Activated B cell treated with CpG ODN at 0.5 μM for 24 hours (primary cell): ENCODE measurements at regions not wholly inside any gene's neighbourhood (a gene's known extent, or its start where the extent isn't known, plus 50 kb on each side); places are given as distances from the start of the nearest gene placed in this dataset.
"Not testable (repeated sequence)": the region's sequence is repeated elsewhere in the genome, so short reads cannot be mapped to it uniquely, and the experiment has no call there.

ENCODE experiments used
- ATAC-seq: fragments of 200-7000 bp; cut with Tn5 transposase; one replicate; pipeline ENCODE4 v1.10.0; 2021; ENCODE audit warnings: low read depth, mild to moderate bottlenecking, moderate library complexity
- CTCF ChIA-PET: fragments of 350-600 bp; sonication (Branson Sonifier 250); formaldehyde crosslinking; loops from one replicate; lab custom pipeline; 2021; ENCODE audit warnings: antibody characterized with exemption; lab: Charles Lee
- POLR2A ChIA-PET: fragments of 350-600 bp; sonication (Branson Sonifier 250); formaldehyde crosslinking; loops from one replicate; lab custom pipeline; 2021; ENCODE audit warnings: antibody characterized with exemption; lab: Charles Lee
- DNase-seq: peaks from one replicate; pipeline ENCODE4 v3.0.0; 2022
- H3K27ac Mint-ChIP-seq: one replicate; pipeline ENCODE4 v1.8.0; 2020; ENCODE audit warnings: mixed read lengths
- H3K27me3 Mint-ChIP-seq: one replicate; pipeline ENCODE4 v1.8.0; 2021; ENCODE audit warnings: mixed read lengths
- H3K36me3 Mint-ChIP-seq: one replicate; pipeline ENCODE4 v1.8.0; 2021; ENCODE audit warnings: low read depth, mixed read lengths
- H3K4me1 Mint-ChIP-seq: one replicate; pipeline ENCODE4 v1.8.0; 2021; ENCODE audit warnings: mixed read lengths
- H3K4me3 Mint-ChIP-seq: one replicate; pipeline ENCODE4 v1.8.0; 2020; ENCODE audit warnings: mild to moderate bottlenecking, mixed read lengths
- H3K9me3 Mint-ChIP-seq: one replicate; pipeline ENCODE4 v1.8.0; 2020; ENCODE audit warnings: mixed read lengths
- intact Hi-C: fragments of 100-400 bp; cut with micrococcal nuclease; formaldehyde crosslinking; loops from one replicate; pipeline ENCODE4 v1.15.1; 2024
- TF ChIP-seq, protein P1 (sequence below): fragments of 200-600 bp; IDR thresholded peaks from one replicate; pipeline ENCODE4 v1.8.0; 2022; ENCODE audit warnings: antibody characterized with exemption, mild to moderate bottlenecking

DNA sequence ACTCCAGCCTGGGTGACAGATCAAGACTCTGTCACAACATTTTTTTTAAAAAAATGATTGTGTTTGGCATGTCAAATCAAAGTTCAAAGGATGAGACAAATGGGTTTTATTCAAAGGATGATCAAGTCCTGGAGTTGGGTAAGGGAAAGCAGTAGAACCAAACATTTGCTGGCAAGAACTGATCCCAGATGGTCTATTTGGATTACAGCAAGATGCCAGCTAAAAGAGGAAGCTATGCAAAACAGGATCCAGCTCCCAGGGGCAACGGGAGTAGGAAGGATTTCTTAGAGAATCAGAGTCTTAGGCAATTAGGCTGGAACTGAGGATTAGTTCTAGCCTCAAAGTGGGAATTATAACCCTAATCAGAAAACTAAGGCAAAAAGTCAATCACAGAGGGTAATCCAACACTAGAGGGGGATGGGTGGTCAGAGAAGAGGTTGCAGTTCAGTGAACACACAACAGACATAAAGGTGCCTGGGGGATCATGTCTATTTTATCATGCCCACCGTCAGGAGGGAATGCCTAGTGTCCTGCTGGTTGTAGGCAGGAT, 133.0 kb upstream of the PLS3 start:
- intact Hi-C loops: no loop called here
- ATAC-seq (no peak), DNase-seq (no peak)
- Mint-ChIP-seq H3K4me1 (no peaks in the 10 kb centered on the region), H3K4me3 (no peak overlapping the region), H3K27ac (no peak overlapping the region), H3K27me3 (no peaks in the 10 kb centered on the region), H3K9me3 (peaks cover 5% of the 10 kb centered on the region), H3K36me3 (no peaks in the 10 kb centered on the region)
- TF ChIP-seq, protein P1, sequence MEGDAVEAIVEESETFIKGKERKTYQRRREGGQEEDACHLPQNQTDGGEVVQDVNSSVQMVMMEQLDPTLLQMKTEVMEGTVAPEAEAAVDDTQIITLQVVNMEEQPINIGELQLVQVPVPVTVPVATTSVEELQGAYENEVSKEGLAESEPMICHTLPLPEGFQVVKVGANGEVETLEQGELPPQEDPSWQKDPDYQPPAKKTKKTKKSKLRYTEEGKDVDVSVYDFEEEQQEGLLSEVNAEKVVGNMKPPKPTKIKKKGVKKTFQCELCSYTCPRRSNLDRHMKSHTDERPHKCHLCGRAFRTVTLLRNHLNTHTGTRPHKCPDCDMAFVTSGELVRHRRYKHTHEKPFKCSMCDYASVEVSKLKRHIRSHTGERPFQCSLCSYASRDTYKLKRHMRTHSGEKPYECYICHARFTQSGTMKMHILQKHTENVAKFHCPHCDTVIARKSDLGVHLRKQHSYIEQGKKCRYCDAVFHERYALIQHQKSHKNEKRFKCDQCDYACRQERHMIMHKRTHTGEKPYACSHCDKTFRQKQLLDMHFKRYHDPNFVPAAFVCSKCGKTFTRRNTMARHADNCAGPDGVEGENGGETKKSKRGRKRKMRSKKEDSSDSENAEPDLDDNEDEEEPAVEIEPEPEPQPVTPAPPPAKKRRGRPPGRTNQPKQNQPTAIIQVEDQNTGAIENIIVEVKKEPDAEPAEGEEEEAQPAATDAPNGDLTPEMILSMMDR: no peak
- ChIA-PET CTCF (no interaction called here), POLR2A (no interaction called here)

DNA sequence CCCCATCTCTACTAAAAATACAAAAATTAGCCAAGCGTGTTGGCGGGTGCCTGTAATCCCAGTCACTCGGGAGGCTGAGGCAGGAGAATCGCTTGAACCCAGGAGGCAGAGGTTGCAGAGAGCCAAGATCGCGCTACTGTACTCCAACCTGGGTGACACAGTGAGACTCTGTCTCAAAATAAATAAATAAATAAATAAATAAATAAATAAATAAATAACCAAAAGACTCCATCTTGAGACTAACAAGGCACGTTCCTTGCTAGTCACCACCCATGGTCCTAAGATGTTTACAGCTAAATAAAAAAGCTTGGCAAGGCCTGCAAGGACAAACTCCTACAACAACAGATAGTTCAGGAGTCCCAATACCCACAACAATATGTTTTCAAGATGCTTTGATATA, 126.1 kb upstream of the PLS3 start:
- POLR2A ChIA-PET, H3K9me3 Mint-ChIP-seq, CTCF ChIA-PET, H3K4me1 Mint-ChIP-seq, H3K4me3 Mint-ChIP-seq, H3K36me3 Mint-ChIP-seq, H3K27ac Mint-ChIP-seq, ATAC-seq, intact Hi-C loops, H3K27me3 Mint-ChIP-seq, DNase-seq: not testable (repeated sequence)

DNA sequence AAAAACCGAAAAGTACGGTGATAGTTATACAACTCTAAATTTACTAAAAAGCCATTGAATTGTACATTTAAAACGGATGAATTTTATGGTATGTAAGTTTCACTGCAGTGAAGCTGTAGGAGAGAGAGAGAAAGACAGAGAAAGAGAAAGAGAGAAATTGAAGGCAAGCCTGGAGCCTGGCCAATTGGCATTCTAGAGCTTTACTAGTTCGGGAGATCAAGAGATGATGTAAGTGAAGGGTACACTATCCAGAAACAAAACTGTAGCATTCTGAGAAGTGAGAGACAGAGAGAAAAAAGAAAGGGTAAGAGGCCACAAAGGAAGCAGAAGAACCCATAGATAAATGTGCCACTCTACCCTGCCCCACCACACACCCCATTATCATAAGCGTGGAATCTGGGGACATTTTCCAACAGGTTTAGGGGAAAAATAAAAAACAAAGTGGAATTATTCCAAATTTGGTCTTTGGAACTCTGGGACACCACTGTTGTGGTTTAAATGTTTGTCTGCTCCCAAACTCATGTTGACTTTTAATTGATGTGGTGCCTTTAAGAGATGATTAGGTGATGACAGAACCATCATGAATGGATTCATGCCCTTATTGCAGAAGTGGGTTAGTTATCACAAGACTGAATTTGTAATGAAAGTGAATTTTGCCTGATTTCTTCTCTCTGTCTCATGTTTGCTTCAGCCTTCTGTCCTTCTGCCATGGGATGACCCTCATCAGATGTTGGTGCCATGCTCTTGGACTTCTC, 123.0 kb upstream of the PLS3 start:
- CTCF ChIA-PET: no interaction called here
- POLR2A ChIA-PET: no interaction called here
- no peak overlapping the region for H3K27ac Mint-ChIP-seq
- no peak overlapping the region for H3K4me3 Mint-ChIP-seq
- no peaks in the 10 kb centered on the region for H3K36me3 Mint-ChIP-seq
- no peaks in the 10 kb centered on the region for H3K27me3 Mint-ChIP-seq
- DNase-seq (no peak), ATAC-seq (no peak)
- intact Hi-C loops: no loop called here
- no peaks in the 10 kb centered on the region for H3K9me3 Mint-ChIP-seq
- TF ChIP-seq, protein P1: no peak
- no peaks in the 10 kb centered on the region for H3K4me1 Mint-ChIP-seq

DNA sequence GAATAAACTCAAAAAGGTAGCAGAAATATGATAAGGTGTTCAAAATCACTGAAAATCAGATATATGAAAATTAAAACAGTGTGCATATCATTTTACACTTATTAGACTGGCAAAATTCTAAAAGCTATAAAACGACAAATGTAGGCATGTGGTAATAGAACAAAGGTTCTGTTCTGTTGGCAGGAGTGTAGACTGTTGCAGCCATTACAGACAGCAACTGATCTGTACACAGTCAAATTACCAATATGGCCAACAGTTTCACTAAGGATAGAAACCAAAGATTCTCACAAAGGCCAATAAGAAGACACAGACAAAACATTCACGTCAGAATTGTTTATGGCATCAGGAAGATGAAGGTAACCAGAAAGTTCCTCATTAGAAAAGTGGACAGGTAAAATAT, 112.8 kb upstream of the PLS3 start:
- no peak overlapping the region for H3K27ac Mint-ChIP-seq
- no peaks in the 10 kb centered on the region for H3K36me3 Mint-ChIP-seq
- no peaks in the 10 kb centered on the region for H3K27me3 Mint-ChIP-seq
- no peak overlapping the region for H3K4me3 Mint-ChIP-seq
- POLR2A ChIA-PET: no interaction called here
- intact Hi-C loops: no loop called here
- H3K9me3 Mint-ChIP-seq: no peaks in the 10 kb centered on the region
- no peak for ATAC-seq
- TF ChIP-seq, protein P1: no peak
- CTCF ChIA-PET: no interaction called here
- DNase-seq: no peak
- no peaks in the 10 kb centered on the region for H3K4me1 Mint-ChIP-seq

DNA sequence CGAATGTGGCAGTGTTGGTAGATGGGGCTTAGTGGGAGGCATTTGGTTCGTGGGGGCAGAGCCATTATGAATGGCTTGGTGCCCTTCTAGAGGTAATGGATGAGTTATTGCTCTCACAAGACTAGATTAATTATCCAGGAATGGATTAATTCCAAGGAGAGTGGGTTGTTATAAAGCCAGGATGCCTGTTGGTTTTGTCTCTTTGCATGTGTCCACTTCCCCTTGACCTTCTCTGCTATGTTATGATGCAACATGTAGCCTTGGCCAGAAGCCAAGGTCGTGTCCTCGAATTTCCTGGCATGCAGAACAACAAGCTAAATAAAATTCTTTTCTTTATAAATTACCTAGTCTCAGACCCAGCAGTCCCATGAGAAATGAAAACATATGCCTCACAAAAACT, 111.2 kb upstream of the PLS3 start:
- ChIA-PET POLR2A (no interaction called here), CTCF (no interaction called here)
- H3K4me3 Mint-ChIP-seq: no peak overlapping the region
- no peaks in the 10 kb centered on the region for H3K36me3 Mint-ChIP-seq
- H3K9me3 Mint-ChIP-seq: no peaks in the 10 kb centered on the region
- ATAC-seq: no peak
- no peak for DNase-seq
- no peak overlapping the region for H3K27ac Mint-ChIP-seq
- H3K27me3 Mint-ChIP-seq: no peaks in the 10 kb centered on the region
- intact Hi-C loops: no loop called here
- TF ChIP-seq, protein P1: no peak
- H3K4me1 Mint-ChIP-seq: no peaks in the 10 kb centered on the region
